MM.1S (cell line): ENCODE measurements at regions not wholly inside any gene's neighbourhood (a gene's known extent, or its start where the extent isn't known, plus 50 kb on each side); places are given as distances from the start of the nearest gene placed in this dataset.

Experiments
- DNase-seq: peaks from one replicate; pipeline ENCODE4 v3.0.0-alpha.2; 2015
- H2AFZ ChIP-seq: fragments of 300-600 bp; sonication (generic); 2 replicates; pipeline ENCODE4 v1.6.0; 2016; ENCODE audit warnings: antibody characterized with exemption, low read length
- H3F3A ChIP-seq: fragments of 300-600 bp; sonication (generic); 2 replicates; pipeline ENCODE4 v1.6.1; 2016; ENCODE audit warnings: mild to moderate bottlenecking, antibody characterized with exemption, low read length, moderate library complexity, mixed read lengths; ENCODE audit not compliant: insufficient read depth
- H3K27ac ChIP-seq: fragments of 300-600 bp; sonication (generic); 2 replicates; pipeline ENCODE4 v1.5.1; 2016; ENCODE audit warnings: mild to moderate bottlenecking, low read length
- H3K27me3 ChIP-seq: fragments of 300-600 bp; sonication (generic); replicated peaks from 2 replicates; pipeline ENCODE4 v1.6.0; 2016; ENCODE audit warnings: low read length; ENCODE audit not compliant: insufficient read depth
- H3K36me3 ChIP-seq: fragments of 300-600 bp; sonication (generic); replicated peaks from 2 replicates; pipeline ENCODE4 v1.6.1; 2016; ENCODE audit warnings: mild to moderate bottlenecking, low read length, mixed read lengths; ENCODE audit not compliant: insufficient read depth
- H3K4me1 ChIP-seq: fragments of 300-600 bp; sonication (generic); 2 replicates; pipeline ENCODE4 v1.6.1; 2016; ENCODE audit warnings: low read length, mixed read lengths
- H3K4me2 ChIP-seq: fragments of 300-600 bp; sonication (generic); 2 replicates; pipeline ENCODE4 v1.6.0; 2016; ENCODE audit warnings: low read depth, low read length
- H3K4me3 ChIP-seq: fragments of 300-600 bp; sonication (generic); 2 replicates; pipeline ENCODE4 v1.5.1; 2016; ENCODE audit warnings: low read length, mixed read lengths
- H3K79me2 ChIP-seq: fragments of 300-600 bp; sonication (generic); 2 replicates; pipeline ENCODE4 v1.6.1; 2016; ENCODE audit warnings: mixed run types, low read length, mixed read lengths
- H3K9ac ChIP-seq: fragments of 300-600 bp; sonication (generic); 2 replicates; pipeline ENCODE4 v1.6.1; 2016; ENCODE audit warnings: low read length, mixed read lengths
- H3K9me2 ChIP-seq: fragments of 300-600 bp; sonication (generic); replicated peaks from 2 replicates; pipeline ENCODE4 v1.6.1; 2016; ENCODE audit warnings: mild to moderate bottlenecking, low read length, mixed read lengths; ENCODE audit not compliant: insufficient read depth
- H3K9me3 ChIP-seq: fragments of 300-600 bp; sonication (generic); replicated peaks from 2 replicates; pipeline ENCODE4 v1.6.1; 2016; ENCODE audit warnings: mild to moderate bottlenecking, low read length, mixed read lengths; ENCODE audit not compliant: insufficient read depth
- H4K20me1 ChIP-seq: fragments of 300-600 bp; sonication (generic); 2 replicates; pipeline ENCODE4 v1.6.1; 2016; ENCODE audit warnings: mild to moderate bottlenecking, low read length, moderate library complexity, mixed read lengths; ENCODE audit not compliant: insufficient read depth
- EZH2 ChIP-seq: fragments of 300-600 bp; sonication (generic); optimal IDR thresholded peaks from 2 replicates; pipeline ENCODE3; 2017; ENCODE audit warnings: low read depth, mild to moderate bottlenecking, antibody characterized with exemption, low read length, mixed read lengths
- EZH2phosphoT487 ChIP-seq: fragments of 300-600 bp; sonication (generic); IDR thresholded peaks from 2 replicates; pipeline ENCODE4 v1.6.1; 2018; ENCODE audit warnings: antibody characterized with exemption, low read length
- TF ChIP-seq, protein P1 (sequence below): fragments of 300-600 bp; sonication (generic); IDR thresholded peaks from 2 replicates; pipeline ENCODE4 v1.5.1; 2016; ENCODE audit warnings: antibody characterized with exemption, low read length, mixed read lengths

DNA sequence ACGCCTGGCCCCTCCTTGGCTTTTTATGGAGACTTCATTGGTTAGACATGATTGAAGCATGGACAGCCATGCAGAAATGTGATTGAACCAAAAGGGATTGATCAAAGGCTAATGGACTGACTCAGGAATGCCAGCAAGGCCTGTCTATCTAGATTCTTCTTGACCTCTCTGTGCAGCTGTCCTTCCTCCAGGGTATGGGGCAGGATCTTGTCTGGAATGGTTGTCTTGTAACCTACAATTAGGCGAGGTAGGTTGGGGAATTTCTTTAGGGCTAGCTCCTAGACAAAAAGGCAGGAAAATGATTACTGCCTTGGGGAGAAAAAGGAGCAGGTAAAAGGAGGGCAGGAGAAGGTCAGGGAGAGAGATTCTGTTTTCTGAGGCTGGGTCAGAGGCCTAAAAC, 59.6 kb upstream of the INCENP start:
- Histone ChIP-seq H3K9me3 (no peaks in the 10 kb centered on the region), H3K4me3 (no peak overlapping the region), H3K9ac (no peak overlapping the region), H3K27me3 (peaks cover 4% of the 10 kb centered on the region; the same call in 1 of the 2 replicates), H3K9me2 (no peaks in the 10 kb centered on the region), H3K4me2 (no peak overlapping the region), H4K20me1 (no peaks in the 10 kb centered on the region), H3K79me2 (no peaks in the 10 kb centered on the region), H3F3A (no peaks in the 10 kb centered on the region), H3K27ac (no peak overlapping the region), H3K4me1 (no peaks in the 10 kb centered on the region), H3K36me3 (no peaks in the 10 kb centered on the region), H2AFZ (no peak overlapping the region)
- DNase-seq: no peak
- TF ChIP-seq EZH2: no peak
- no peak for TF ChIP-seq EZH2phosphoT487
- TF ChIP-seq, protein P1, sequence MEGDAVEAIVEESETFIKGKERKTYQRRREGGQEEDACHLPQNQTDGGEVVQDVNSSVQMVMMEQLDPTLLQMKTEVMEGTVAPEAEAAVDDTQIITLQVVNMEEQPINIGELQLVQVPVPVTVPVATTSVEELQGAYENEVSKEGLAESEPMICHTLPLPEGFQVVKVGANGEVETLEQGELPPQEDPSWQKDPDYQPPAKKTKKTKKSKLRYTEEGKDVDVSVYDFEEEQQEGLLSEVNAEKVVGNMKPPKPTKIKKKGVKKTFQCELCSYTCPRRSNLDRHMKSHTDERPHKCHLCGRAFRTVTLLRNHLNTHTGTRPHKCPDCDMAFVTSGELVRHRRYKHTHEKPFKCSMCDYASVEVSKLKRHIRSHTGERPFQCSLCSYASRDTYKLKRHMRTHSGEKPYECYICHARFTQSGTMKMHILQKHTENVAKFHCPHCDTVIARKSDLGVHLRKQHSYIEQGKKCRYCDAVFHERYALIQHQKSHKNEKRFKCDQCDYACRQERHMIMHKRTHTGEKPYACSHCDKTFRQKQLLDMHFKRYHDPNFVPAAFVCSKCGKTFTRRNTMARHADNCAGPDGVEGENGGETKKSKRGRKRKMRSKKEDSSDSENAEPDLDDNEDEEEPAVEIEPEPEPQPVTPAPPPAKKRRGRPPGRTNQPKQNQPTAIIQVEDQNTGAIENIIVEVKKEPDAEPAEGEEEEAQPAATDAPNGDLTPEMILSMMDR: no peak

DNA sequence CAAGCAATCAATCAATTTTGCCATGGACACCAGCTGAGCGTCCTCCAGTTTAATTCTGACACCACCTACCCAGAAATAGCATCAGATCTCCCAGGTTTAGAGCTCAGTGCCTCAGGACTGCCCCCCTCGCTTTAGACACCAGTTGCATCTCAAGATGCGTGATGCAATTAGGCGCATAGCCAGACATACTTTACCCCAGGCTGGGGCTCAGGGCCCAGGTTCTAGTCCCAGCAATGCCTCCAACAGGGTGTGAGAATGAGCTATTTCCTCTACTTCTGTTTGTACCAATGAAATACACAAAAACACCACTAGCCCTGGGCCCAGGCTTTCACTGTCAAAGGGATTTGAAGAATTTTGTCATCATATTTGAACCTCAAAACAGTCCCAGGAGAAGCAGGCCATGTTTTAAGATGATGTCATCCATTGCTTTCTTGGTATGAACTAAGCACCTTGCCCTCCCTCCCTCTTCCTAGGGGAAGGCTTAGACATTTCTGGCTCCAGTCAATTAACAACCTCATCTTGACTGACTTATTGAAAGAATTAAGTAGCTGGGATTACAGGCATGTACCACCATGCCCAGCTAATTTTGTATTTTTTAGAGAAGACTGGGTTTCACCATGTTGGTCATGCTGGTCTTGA, 61.5 kb upstream of the INCENP start:
- Histone ChIP-seq H3F3A (no peaks in the 10 kb centered on the region), H3K4me1 (no peaks in the 10 kb centered on the region), H3K9ac (no peak overlapping the region), H3K36me3 (no peaks in the 10 kb centered on the region), H4K20me1 (no peaks in the 10 kb centered on the region), H3K4me2 (no peak overlapping the region), H3K27ac (no peak overlapping the region), H3K79me2 (no peaks in the 10 kb centered on the region), H3K9me2 (no peaks in the 10 kb centered on the region), H3K27me3 (no peaks in the 10 kb centered on the region), H3K4me3 (no peak overlapping the region), H2AFZ (no peak overlapping the region), H3K9me3 (no peaks in the 10 kb centered on the region)
- DNase-seq: no peak
- TF ChIP-seq EZH2phosphoT487: no peak
- TF ChIP-seq, protein P1: no peak
- TF ChIP-seq EZH2: no peak

DNA sequence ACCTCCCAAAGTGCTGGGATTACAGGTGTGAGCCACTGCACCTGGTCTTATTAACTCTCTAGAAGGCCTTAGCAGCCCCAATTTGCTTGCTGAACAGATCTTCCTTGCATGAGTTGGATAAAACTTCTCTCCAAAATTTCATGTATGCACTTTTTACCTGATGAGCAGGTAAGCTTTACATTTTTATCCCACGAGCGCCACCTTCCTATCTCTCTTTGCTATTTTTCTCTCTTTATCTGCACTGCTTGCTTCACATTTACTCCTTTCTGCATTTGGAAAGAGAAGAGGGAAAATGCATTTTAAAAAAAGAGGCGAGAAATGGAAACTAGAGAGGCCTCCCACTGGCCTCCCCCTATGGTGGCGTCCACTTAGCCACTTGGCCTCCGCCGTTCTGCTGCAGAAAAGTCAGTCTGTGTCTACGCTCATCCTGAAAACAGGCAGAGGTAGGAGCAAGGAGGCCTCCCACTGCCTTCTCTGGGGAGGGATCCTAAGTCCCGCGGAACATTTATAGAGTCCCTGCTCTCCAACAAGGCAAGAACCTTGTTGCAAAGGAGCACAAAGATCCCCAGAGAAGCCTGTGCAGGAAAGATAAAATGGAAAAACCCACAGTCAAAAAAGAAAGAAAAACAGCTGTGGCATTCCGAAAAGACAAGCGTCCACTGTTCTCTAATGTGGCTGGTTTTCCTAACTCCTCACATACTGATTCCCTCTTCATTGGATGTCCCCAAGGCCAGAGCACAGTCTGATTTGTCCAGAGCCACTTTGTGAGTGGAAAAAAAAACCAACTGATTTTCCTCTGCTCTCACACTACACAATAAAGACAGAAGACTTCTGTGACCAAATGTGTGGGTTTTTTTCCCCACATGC, 62.2 kb upstream of the INCENP start:
- H3K9me3 ChIP-seq: no peaks in the 10 kb centered on the region
- H4K20me1 ChIP-seq: no peaks in the 10 kb centered on the region
- no peak overlapping the region for H3K9ac ChIP-seq
- H3K27me3 ChIP-seq: no peaks in the 10 kb centered on the region
- DNase-seq: no peak
- no peak overlapping the region for H3K4me2 ChIP-seq
- H3K79me2 ChIP-seq: no peaks in the 10 kb centered on the region
- TF ChIP-seq, protein P1: no peak
- no peak for TF ChIP-seq EZH2phosphoT487
- TF ChIP-seq EZH2: no peak
- no peak overlapping the region for H3K4me3 ChIP-seq
- H3K9me2 ChIP-seq: no peaks in the 10 kb centered on the region
- H3K36me3 ChIP-seq: no peaks in the 10 kb centered on the region
- H3K4me1 ChIP-seq: no peaks in the 10 kb centered on the region
- no peak overlapping the region for H2AFZ ChIP-seq
- no peaks in the 10 kb centered on the region for H3F3A ChIP-seq
- H3K27ac ChIP-seq: no peak overlapping the region
